ENCODE measurements at regions not wholly inside any gene's neighbourhood (a gene's known extent, or its start where the extent isn't known, plus 50 kb on each side); places are given as distances from the start of the nearest gene placed in this dataset.

DNA sequence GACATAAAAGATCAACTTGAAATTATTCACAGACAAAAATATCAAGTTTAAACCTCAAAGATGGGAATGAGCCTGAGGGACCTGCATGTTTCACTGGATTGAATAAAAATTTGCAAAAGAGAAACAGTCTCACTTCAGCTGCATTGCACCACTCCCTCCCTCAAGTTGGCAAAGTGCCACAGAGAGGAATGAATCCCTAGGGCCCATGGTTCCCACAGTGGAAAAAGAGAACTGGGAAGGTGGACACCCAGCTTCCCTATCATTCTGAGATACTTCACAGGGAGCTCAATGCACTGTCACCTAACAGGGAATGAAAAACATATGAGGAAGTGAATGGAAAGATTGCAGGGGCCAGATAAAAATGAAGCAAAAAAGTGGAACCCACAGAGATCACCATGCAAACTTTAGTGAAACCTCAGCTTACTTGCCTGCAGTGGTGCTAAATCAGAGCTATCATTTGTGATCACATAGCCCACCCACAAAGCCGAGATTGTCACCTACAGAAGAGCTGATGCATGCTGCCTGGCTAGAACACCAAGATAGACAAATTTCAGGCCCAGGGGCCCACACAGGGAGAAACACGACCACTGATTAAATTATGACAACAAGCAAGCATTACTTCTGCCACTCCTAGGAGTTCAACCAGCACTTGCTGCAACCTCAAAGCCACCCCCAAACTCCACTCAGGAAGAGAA, 911.3 kb downstream of the LRFN5 start:
- in situ Hi-C loops (cut with HindIII; ENCODE audit: low pct_unique_long_range_greater_than_20kb, low sequenced_read_pairs): no loop called here
- TF ChIP-seq, protein P1, sequence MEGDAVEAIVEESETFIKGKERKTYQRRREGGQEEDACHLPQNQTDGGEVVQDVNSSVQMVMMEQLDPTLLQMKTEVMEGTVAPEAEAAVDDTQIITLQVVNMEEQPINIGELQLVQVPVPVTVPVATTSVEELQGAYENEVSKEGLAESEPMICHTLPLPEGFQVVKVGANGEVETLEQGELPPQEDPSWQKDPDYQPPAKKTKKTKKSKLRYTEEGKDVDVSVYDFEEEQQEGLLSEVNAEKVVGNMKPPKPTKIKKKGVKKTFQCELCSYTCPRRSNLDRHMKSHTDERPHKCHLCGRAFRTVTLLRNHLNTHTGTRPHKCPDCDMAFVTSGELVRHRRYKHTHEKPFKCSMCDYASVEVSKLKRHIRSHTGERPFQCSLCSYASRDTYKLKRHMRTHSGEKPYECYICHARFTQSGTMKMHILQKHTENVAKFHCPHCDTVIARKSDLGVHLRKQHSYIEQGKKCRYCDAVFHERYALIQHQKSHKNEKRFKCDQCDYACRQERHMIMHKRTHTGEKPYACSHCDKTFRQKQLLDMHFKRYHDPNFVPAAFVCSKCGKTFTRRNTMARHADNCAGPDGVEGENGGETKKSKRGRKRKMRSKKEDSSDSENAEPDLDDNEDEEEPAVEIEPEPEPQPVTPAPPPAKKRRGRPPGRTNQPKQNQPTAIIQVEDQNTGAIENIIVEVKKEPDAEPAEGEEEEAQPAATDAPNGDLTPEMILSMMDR (IDR thresholded peaks at IDR 0.05): no peak
- TF ChIP-seq TCF7L2 (IDR thresholded peaks at IDR 0.05; ENCODE audit: low read depth, low read length) (no peak), SIN3A (IDR thresholded peaks at IDR 0.05; ENCODE audit: borderline replicate concordance, insufficient read depth, low read depth, low read length) (no peak), POLR2AphosphoS5 (IDR thresholded peaks at IDR 0.05; ENCODE audit: low read depth, low read length) (no peak)
- TF ChIP-seq, protein P2, sequence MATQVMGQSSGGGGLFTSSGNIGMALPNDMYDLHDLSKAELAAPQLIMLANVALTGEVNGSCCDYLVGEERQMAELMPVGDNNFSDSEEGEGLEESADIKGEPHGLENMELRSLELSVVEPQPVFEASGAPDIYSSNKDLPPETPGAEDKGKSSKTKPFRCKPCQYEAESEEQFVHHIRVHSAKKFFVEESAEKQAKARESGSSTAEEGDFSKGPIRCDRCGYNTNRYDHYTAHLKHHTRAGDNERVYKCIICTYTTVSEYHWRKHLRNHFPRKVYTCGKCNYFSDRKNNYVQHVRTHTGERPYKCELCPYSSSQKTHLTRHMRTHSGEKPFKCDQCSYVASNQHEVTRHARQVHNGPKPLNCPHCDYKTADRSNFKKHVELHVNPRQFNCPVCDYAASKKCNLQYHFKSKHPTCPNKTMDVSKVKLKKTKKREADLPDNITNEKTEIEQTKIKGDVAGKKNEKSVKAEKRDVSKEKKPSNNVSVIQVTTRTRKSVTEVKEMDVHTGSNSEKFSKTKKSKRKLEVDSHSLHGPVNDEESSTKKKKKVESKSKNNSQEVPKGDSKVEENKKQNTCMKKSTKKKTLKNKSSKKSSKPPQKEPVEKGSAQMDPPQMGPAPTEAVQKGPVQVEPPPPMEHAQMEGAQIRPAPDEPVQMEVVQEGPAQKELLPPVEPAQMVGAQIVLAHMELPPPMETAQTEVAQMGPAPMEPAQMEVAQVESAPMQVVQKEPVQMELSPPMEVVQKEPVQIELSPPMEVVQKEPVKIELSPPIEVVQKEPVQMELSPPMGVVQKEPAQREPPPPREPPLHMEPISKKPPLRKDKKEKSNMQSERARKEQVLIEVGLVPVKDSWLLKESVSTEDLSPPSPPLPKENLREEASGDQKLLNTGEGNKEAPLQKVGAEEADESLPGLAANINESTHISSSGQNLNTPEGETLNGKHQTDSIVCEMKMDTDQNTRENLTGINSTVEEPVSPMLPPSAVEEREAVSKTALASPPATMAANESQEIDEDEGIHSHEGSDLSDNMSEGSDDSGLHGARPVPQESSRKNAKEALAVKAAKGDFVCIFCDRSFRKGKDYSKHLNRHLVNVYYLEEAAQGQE (IDR thresholded peaks at IDR 0.05; ENCODE audit: insufficient read depth in 1 of 2, low read depth in 2 of 2, low read length in 1 of 2): no peak
- H3K9me3 ChIP-seq (ENCODE audit: control insufficient read depth, insufficient read depth, low read depth, low read length): no peaks in the 10 kb centered on the region
- no peak for DNase-seq (ENCODE audit: low read depth, low spot score)
- H3K27ac ChIP-seq (ENCODE audit: low read length): no peak overlapping the region
- H3K4me3 ChIP-seq (ENCODE audit: low read depth in 2 of 2, low read length in 2 of 2): no peak overlapping the region
- ATAC-seq: no peak
- no peaks in the 10 kb centered on the region for H3K36me3 ChIP-seq (ENCODE audit: control insufficient read depth, insufficient read depth, low read length)
- ChIA-PET CTCF (interaction anchor here (0.7 kb wide), 1 partner anchor 8 kb away, joined by 3 read pairs; no protein-coding TSS in a partner anchor), POLR2A (no interaction called here)
- H3K4me1 ChIP-seq (ENCODE audit: control insufficient read depth, insufficient read depth, low read length): no peaks in the 10 kb centered on the region
- no peaks in the 10 kb centered on the region for H3K27me3 ChIP-seq (ENCODE audit: control insufficient read depth, insufficient read depth, low read length)
- BruUV-seq (replicated peaks): no TSS peak
- intact Hi-C loops (cut with micrococcal nuclease; ENCODE audit: unreplicated experiment): no loop called here

DNA sequence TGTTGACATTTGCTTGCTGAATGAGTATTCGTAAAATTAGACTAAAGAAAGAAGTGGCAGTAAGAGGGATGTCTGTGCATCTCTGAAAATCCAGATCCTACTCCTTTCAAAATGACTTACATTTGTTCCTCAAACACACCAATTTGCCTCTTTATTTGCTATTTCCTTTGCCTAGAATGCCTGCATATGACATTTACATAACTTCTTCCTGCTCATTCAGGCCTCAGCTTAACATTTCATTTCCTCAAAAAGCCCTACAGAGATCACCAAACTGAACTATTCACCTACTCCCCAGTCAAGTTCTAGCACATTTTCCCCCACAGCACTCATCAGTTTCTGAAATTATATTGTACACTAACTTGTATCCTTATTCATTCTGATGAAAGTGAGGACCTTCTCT, 907.2 kb downstream of the LRFN5 start:
- BruUV-seq (replicated peaks): no TSS peak
- TF ChIP-seq, protein P1 (IDR thresholded peaks at IDR 0.05): no peak
- in situ Hi-C loops (cut with HindIII; ENCODE audit: low pct_unique_long_range_greater_than_20kb, low sequenced_read_pairs): no loop called here
- no peaks in the 10 kb centered on the region for H3K9me3 ChIP-seq (ENCODE audit: control insufficient read depth, insufficient read depth, low read depth, low read length)
- no peak overlapping the region for H3K4me3 ChIP-seq (ENCODE audit: low read depth in 2 of 2, low read length in 2 of 2)
- H3K4me1 ChIP-seq (ENCODE audit: control insufficient read depth, insufficient read depth, low read length): no peaks in the 10 kb centered on the region
- POLR2A ChIA-PET: no interaction called here
- DNase-seq (ENCODE audit: low read depth, low spot score) (no peak), ATAC-seq (no peak)
- no peaks in the 10 kb centered on the region for H3K36me3 ChIP-seq (ENCODE audit: control insufficient read depth, insufficient read depth, low read length)
- CTCF ChIA-PET: no interaction called here
- H3K27ac ChIP-seq (ENCODE audit: low read length): no peak overlapping the region
- no peaks in the 10 kb centered on the region for H3K27me3 ChIP-seq (ENCODE audit: control insufficient read depth, insufficient read depth, low read length)
- intact Hi-C loops (cut with micrococcal nuclease; ENCODE audit: unreplicated experiment): no loop called here

All from Panc1 (cell line).